Right lobe of liver (tissue), 4 donors: ENCODE measurements at regions not wholly inside any gene's neighbourhood (a gene's known extent, or its start where the extent isn't known, plus 50 kb on each side); places are given as distances from the start of the nearest gene placed in this dataset.

Experiments used
- POLR2A ChIP-seq: fragments of 450-650 bp; IDR thresholded peaks from one replicate; pipeline ENCODE4 v1.6.1; 2017; ENCODE audit warnings: antibody characterized with exemption, mild to moderate bottlenecking
- TF ChIP-seq, protein P1 (sequence below), 4 donors: fragments of 200-600 bp in 3 of 4; fragments of 450-650 bp in 1 of 4; IDR thresholded peaks; one replicate each; pipeline versions ENCODE4 v1.5.1 to v1.8.0; 2016 to 2022; ENCODE audit warnings: antibody characterized with exemption in 4 of 4, mild to moderate bottlenecking in 2 of 4
- donor health status: DM: no; HTN: no; CAD: no.
- donor health status: DM: no; HTN: no; CAD: no.
- donor health status: DM: no; HTN: yes; CAD: no.

GRCh38 chr6:67886840-67887292, 748.2 kb upstream of the ADGRB3 start:
- TF ChIP-seq, protein P1, sequence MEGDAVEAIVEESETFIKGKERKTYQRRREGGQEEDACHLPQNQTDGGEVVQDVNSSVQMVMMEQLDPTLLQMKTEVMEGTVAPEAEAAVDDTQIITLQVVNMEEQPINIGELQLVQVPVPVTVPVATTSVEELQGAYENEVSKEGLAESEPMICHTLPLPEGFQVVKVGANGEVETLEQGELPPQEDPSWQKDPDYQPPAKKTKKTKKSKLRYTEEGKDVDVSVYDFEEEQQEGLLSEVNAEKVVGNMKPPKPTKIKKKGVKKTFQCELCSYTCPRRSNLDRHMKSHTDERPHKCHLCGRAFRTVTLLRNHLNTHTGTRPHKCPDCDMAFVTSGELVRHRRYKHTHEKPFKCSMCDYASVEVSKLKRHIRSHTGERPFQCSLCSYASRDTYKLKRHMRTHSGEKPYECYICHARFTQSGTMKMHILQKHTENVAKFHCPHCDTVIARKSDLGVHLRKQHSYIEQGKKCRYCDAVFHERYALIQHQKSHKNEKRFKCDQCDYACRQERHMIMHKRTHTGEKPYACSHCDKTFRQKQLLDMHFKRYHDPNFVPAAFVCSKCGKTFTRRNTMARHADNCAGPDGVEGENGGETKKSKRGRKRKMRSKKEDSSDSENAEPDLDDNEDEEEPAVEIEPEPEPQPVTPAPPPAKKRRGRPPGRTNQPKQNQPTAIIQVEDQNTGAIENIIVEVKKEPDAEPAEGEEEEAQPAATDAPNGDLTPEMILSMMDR (IDR thresholded peaks at IDR 0.05), result no peak
- TF ChIP-seq POLR2A, result no peak
